Activated CD4-positive, alpha-beta T cell treated with anti-CD3 and anti-CD28 coated beads, Interleukin-2, amount 50 U/mL, for 24 hours (primary cell): ENCODE measurements at regions not wholly inside any gene's neighbourhood (a gene's known extent, or its start where the extent isn't known, plus 50 kb on each side); places are given as distances from the start of the nearest gene placed in this dataset.
"Not testable (repeated sequence)": the region's sequence is repeated elsewhere in the genome, so short reads cannot be mapped to it uniquely, and the experiment has no call there.

Experiments
- DNase-seq, 2 donors: peaks; one replicate each; pipeline ENCODE4 v3.0.0-alpha.2; 2020; ENCODE audit warnings: low read depth in 1 of 2, low spot score in 1 of 2

DNA sequence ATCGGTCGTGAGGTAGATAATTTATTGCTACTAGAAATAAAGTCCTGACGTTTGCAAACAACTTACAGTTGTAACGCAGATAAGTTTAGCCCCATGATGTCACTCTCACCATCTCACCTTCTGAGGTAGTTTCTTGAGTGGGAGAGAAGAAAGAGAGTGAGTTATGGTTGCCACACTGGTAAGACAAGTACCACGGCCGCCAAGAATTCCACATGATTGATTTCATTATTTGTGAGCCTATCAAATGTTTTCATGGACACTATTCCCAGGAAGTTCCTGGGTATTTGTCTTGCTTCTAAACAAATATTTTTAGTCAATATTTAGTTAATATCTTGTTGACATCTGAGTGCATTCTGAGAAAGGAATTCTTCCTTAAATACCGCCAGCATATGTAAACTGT lies 339.4 kb upstream of the KIAA1217 start:
- no peak for DNase-seq

DNA sequence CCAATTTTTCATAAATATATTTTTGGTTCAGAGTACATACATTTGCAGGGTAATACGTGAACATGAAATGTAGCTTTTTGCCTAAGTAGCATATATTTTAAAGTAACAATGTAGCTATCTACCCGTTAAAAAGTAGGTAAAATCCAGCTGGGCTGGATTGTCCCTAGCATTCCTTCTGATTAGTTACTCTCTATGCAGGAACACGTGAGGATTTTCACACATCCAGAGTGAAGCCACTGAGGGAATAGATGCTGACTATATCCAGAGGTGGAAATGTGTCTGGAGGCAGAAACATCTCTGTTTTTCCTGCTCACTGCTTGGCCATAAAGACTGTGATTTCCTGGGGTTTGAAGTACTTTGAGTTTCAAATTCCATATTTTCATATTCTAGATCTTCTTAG lies 338.9 kb upstream of the KIAA1217 start:
- no peak for DNase-seq

DNA sequence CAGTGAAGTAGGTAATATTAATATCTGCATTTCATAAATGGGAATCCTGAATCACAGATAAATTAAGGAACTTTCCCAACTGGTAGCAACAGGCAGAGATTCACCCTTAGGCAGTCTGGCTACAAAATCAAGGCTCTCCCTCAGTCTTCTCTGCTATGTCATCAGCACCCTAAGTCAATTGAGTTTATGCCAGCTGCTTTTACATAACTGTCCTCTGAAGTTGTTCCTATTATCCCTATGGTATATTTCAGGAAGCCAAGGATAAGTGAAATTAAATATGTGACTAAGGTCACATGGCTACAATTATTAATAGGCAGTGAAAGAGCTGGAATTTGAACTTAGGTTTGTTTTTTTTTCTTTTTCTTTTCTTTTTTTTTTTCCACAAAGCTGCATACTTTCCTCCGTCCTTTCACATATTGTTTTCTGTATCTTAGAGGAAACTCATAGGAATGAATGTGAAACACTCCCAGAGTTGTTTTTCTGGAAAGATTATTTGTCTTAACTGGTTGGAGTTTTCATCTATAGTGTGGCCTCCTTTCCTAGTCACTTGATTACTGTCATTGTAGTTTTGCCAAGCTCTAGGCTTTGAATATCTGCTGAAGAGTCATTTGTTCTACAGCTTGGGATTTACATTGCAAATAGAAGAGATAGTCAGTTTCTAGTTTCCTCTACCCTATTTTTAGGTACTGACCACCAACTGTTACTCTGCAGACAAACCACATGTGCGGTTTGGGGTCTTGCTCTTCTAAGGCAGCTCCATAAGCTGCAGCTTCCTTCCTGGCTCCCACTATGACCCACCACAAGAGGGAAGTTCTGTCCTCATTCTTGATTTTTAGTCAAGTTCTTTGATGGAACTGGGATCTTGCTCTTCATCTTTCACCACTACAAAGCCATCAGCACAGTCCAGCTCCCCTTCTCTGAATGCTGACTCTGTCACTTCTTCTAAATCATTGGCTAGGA lies 338.0 kb upstream of the KIAA1217 start:
- no peak for DNase-seq

DNA sequence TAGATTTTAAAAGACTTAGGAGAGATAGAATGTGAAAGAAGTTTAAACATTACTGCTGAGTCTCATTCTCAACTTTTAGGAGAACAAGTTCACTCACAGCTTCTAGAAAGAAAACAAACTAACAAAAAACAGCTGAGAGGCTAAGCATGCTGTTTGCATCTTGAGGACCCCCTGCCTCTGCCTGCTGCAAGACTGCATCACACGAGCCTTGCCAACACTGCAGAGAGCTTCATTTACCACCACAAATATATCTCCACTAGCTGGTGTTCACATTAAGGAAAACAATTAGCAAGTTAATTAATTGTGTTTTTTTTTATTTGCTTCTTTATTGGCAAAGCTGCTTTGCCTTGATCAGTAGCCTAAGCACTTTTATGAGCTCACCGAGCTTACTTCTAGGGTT lies 336.6 kb upstream of the KIAA1217 start:
- no peak for DNase-seq

DNA sequence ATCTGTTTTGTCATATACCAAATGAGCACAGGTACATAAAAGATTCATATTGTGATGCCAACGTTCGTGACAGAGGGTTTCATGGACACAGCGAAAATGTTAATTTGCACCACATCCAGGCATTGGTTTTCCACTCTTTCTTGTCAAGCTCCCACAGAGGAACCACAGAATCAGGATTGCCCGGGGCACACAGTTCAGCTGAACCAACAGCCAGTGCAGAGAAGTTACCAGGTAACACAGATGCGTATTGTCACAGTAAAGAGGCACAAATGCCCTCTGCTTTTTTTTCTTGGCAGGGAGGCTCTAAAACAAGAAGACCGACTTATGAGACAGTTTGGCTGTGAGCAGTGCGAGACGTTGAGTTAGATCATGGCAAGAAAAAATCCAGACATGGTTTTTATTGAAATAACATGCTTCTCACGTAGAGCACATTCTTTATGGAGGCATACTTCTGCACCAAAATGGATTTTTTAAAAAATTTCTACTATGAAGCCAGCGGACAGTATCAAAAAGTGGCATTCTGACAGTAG lies 331.1 kb upstream of the KIAA1217 start:
- no peak for DNase-seq

DNA sequence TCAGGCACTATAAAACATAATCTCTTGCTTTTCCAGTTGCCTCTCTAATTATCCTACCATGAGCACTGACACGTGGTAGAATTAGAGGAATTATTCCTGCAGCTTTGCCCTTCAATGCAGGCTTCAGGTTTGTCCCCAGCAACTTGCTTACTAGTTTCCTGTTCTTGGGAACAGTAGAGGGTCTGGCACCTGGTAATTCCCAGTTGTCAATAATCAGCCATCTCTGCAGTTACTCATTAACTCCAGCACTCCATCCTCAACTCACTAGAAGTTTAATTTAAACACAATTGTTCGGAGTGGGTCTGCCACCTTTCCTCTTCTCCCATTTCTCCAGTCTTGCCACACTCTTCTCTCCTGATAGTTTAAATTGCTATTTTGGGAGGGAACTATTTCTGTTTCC lies 324.3 kb upstream of the KIAA1217 start:
- no peak for DNase-seq

DNA sequence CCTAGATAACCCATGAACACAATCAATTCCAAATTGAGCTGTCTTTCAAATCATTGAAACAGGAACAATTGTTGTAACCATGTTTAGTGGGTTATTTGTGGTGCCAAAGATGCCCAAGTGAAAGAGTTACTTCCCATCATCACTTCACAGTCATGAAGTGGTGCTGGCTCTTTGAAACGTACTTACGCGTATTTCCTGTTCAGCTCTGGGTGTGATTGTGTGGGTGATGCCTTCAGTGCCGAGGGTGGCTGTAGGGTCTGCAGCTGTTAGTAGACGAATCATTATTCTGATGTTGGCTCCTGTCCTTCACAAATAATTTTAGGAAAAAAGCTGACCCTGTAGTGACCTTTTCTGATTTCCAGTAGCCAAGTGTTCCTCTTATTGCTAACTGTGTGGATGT lies 323.1 kb upstream of the KIAA1217 start:
- DNase-seq = no peak

DNA sequence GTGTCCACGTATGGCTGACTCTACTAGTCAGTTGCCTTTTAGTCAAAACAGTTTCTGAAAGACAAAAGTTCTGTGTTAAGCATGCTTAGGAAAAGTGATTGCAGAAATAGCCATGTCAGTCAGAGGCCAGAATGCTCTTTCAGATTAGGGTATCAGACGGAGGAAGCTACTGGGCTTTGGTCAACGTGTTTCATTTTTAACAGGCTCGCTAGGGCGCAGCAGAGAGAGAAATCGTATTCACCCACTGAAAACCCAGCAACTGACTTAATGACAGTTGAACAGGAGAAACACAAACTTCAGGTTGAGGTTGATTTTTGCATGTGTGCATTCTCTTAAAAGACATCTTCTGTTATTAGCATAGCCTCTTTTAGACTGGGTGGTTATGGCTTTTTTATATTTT lies 322.6 kb upstream of the KIAA1217 start:
- no peak for DNase-seq

DNA sequence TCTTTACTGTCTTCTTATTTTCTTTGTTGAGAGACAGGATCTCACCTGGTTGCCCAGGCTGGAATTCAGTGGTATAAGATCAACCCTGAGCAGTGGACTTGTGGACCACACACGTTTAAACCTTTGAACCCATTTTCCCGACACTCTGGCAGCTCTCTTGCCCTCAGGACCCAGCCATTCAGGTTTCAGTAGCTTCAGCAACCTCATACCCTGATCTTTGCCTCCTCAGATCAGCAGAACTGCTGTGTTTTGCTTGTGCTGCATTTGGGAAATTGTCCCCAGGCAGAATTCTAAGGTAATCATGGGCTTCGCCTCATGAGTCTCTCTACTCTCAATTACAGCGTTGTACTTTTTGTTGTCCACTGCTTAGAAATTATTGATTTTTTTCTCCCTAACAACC lies 317.6 kb upstream of the KIAA1217 start:
- no peak for DNase-seq

DNA sequence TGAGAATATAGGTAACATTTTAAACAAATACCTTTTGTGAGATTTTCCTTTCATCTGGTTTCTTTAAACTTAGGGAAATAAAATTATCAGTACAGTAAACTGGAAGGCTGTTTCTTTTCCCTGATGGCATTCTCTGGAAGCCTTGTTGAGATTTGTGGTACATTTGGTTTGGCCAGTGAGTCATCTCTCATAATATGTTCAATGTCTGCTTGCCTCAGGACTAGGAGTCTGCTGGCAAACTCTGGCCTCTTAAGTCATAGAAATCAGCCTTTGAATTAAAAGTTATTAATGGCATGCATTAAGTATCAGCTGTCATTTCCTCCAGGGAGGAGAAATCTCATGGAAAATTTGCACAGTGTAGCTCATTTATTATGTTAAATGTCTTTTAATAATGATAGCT lies 316.6 kb upstream of the KIAA1217 start:
- DNase-seq = no peak

DNA sequence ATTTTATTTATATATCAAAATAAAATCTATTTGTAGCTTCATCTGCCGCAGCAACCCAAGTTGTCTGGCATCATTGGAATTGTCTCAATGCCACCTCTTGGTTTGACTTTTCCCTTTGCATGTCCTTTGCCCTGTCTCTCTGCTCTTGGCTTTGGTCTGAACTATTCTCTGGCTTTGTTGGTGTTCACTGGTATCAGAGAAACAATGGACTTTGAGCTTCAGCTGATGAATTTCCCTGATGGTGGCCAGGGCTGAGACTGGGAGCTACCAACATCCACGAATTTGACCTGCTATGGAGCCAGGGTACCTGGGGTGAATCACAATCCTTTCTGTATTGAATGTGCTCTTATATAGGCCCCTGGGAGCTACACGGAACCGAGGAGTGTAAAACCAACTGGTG lies 311.7 kb upstream of the KIAA1217 start:
- no peak for DNase-seq

DNA sequence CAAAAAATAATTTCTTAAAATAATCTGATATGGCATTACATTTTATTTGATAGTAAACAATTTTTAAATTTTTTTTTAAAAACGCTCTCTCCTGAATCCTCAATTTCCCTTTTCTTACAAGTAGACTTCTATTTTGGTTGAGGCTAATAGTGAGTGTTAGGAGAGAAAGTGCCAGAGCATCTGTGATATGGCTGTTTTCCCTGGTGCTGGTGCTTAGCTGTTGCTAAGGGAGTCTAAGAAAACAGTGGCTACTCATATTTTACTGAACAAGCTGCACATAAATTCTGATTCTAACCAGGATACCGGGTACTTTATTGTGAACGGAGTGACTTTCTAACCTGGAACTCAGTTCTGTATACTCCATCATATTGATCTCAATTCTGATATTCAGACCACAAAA lies 311.1 kb upstream of the KIAA1217 start:
- DNase-seq = no peak

DNA sequence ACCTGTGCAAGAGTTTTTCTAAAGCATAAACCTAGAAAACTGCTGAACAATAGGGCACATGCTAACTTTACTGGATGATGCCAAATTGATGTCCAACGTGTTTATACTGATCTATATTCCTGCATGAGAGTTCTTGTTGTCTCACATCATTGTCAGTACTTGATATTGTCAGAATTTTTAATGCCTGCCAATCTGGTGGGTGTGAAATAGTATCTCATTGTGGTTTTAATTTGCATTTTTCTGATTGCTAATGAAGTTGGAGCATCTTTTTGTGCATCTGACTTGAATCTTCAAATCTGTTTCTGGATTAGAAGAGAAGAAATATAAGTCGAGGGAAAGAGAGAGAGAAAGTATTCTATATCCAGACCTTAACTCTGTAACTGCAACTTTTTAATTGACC lies 309.8 kb upstream of the KIAA1217 start:
- no peak for DNase-seq

DNA sequence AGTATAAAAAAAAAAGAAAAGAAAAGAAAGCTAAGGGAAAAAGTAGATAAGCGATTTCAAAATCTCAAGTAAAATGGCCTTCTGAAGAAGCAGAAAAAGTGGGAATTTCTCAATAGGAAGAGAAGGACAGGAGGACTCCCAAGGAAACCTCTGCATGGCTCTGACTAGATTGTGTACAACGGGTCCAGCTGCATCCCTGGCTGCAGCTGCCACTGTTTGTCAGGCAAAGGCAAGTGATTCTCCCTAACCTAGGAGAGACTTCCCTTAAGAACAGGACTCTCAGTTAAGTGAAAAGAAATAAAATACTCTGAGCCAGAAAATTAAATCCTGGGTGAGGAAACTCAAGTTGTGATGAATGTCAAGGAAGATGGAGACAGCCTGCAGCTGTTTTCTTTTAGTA lies 298.6 kb upstream of the KIAA1217 start:
- DNase-seq = no peak

DNA sequence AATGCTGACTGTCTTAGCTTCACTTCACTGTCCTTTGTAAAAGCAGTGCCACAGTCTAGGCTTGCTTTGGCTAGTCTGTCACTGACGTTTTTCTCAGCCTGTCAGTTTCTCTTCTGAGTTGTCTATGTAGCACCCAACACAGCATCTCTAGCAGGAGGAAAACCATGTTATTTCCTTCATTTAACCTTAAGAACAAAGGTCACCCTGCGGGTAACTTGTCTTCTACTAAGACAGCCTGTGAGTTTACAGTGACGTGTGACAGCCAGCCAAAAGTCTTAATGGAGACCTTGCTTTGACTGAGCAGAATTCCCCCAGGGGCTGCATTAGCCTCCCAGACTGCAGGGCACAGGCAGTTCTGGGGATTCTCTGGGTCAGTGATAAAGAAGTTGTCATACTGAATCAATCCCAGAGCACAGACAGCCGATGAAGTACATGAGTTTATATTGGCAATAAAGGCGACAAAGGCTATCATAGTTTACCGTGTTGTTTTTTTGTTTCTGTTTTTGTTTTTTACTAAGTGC lies 296.0 kb upstream of the KIAA1217 start:
- DNase-seq = no peak

DNA sequence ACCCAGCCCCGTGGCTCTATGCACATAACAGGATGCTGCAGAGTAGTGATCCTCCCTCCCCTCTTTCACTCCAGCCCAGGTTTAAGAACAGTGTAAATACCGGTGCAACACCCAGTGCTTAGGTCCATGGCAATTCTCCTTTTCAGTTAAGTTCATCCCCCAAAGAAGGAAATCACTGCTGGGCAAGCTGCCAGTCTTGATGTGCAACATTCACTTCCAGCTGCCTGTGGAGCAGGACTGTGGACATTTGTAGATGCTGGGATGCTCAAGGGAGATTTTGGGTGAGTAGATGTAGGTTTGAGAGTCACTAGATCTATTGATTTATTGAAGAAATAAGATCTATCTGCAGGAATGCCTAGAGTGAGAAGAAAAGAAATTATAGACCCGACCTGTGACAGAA lies 294.3 kb upstream of the KIAA1217 start:
- no peak for DNase-seq

DNA sequence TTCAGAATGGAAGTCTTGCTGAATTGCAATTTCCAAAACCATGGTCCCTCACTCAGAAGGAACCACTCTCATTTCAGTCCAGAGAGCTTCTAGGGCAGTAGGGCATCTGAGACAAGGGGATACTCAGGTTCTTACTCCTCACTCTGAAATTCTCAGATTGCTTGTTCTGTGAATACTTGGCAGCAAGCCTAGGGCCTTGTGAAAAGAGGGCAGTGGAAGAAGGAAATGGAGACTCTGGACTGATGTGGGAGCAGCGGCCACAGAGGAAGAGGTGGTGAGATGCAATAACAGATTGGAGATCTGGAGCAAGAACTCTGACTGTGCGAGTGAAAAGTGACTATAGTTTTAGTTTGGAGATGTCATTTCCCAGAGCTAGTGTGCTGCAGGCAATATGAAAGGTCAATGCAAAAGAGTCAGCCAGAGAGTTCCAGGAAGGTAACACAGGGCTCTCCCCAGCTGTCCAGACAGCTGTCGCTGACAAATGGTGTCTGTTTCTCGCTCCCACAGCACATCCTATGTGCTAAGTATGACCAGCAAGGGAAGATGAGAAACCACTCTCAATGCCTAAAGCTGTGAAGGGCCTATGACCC lies 291.6 kb upstream of the KIAA1217 start:
- no peak for DNase-seq

DNA sequence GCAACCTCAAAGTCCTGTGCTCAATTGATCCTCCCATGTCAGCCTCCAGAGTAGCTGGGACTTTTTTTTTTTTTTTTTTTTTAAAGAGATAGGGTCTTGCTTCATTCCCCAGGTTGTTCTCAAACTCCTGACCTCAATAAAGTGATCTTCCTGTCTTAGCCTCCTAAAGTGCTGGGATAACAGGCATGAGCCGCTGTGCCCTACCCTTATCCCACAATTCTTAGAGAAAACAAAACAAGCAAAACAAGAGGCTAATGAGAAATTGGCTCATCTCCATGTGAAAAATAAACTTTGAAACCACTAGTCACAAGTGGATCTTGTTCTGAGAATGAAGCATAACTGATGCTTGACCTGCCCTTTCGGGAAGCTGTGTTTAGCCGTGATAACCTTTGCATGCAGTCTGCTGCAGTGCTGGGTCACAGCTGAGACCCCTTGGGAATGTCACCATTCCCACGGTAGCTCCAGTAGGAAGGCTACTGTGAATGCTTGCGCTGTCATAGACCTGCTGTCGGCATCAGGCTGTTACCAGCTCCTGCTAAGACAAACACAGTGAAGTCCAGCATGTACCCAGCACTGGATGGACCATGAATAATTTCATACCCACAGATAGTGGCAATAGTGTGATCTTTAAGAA lies 290.7 kb upstream of the KIAA1217 start:
- DNase-seq = no peak

DNA sequence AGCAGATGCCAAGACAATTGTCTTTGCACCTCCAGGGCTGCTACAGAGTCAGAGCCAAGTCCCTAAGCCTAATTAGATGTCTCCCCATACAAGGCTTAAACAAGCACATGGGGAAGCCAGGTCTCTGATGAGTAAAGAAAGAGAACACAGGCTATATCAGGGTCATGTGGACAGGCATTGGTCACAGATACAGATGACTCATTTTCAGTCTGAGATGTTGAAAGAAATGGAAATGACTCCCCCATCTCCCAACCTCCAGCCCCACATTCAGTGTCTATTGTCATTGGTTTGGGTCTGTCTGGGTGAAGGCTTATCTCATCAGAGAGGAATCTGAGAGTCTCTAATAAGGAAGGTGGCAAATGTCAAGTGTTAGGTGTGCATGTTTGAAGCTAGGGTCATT lies 290.1 kb upstream of the KIAA1217 start:
- DNase-seq = no peak

DNA sequence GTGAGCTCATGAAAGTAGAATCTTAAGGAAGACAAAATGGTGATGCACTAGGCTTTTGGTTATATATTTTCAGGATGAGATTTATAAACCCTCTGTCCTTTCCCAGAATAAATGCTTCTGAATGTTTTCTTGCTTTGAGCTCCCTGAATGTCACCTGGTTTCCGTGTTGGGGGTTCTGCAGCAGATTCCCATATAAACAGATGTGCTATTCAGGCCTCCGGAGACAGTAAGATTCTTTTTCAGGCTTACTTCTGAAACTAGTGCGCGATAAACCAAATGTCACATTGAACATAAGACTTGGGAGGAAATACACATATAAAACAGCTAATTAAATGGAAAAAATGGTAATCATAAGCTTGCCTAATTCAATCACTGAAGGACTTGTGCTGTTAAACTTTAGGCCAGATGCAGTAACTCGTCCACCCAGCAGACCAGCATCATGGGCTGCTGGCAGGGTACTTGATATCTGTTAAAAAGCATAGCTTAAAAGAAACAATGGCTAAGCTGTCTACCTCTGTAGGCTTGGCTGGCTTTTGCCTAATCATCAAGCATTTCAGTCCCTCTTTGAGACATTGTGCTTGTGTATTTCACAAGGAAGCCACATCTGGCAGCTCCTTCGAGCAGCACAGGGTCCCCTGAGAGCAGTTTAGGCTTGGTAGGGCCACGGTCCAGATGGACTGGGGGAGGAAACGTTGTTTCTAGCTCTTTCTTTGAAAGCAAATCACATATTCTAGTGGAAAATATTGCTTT lies 281.2 kb upstream of the KIAA1217 start:
- DNase-seq = no peak

DNA sequence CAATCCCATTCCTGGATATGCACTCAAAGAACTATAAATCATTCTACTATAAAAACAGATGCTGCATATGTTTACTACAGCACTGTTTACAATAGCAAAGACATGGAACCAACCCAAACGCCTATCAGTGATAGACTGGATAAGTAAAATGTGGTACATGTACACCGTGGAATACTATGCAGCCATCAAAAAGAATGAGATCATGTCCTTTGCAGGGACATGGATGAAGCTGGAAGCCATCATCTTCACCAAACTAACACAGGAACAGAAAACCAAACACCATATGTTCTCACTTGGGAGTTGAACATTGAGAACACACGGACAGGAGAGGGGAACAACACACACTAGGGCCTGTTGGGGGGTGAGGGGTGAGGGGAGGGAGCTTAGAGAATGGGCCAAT lies 274.9 kb upstream of the KIAA1217 start:
- DNase-seq = not testable (repeated sequence)
